Erythroblast (primary cell): ENCODE measurements at regions not wholly inside any gene's neighbourhood (a gene's known extent, or its start where the extent isn't known, plus 50 kb on each side); places are given as distances from the start of the nearest gene placed in this dataset.

Experiments used
- GATA1 ChIP-seq: IDR thresholded peaks from 2 replicates; pipeline ENCODE4 v1.6.1; 2011; ENCODE audit warnings: low read depth, mild to moderate bottlenecking, control low read depth, low read length, moderate library complexity
- POLR2A ChIP-seq: IDR thresholded peaks from 2 replicates; pipeline ENCODE4 v1.6.1; 2011; ENCODE audit warnings: mild to moderate bottlenecking, low read length

DNA sequence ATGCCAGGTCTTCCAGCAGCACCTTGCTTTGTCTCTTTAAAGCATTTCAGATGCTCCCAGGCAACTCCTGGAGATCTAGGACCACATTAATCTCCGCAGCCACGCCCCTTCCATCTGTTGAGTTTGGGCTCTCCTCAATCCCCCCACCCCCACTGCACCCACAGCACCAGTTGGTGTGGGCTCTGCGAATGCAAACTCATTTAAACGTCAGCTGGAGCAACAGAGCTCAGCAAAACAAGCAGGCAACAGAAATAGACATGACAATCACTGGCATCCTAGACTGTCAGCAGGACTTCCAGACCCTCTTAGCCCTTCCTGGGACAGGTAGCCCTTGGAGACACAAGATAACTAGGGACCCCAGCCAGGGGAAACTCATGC, 106.9 kb downstream of the LSM3 start:
- TF ChIP-seq POLR2A, result no peak
- TF ChIP-seq GATA1, result no peak
